DMS153 treated with DMSO at 0.1 percent for 48 hours (cell line): ENCODE measurements at regions not wholly inside any gene's neighbourhood (a gene's known extent, or its start where the extent isn't known, plus 50 kb on each side); places are given as distances from the start of the nearest gene placed in this dataset.
"Not testable (repeated sequence)": the region's sequence is repeated elsewhere in the genome, so short reads cannot be mapped to it uniquely, and the experiment has no call there.

Source experiments
- DNase-seq: peaks from one replicate; lab custom pipeline; 2025; ENCODE audit not compliant: unreplicated experiment; lab: John Stamatoyannopoulos, UW

- no peak for DNase-seq
Measured at GRCh38 chrX:42017971-42018370, 94.6 kb upstream of the CASK start.

GRCh38 chrX:42000836-42001235, 77.5 kb upstream of the CASK start:
- no peak for DNase-seq

GRCh38 chrX:41984628-41985027, 61.3 kb upstream of the CASK start:
- DNase-seq: no peak

- DNase-seq: no peak
Measured at GRCh38 chrX:41982953-41983352, 59.6 kb upstream of the CASK start.

- DNase-seq: no peak
Measured at GRCh38 chrX:41981481-41982013, 58.2 kb upstream of the CASK start.

- not testable (repeated sequence) for DNase-seq
Measured at GRCh38 chrX:41974677-41975076, 51.3 kb upstream of the CASK start.

- DNase-seq: no peak
Measured at GRCh38 chrX:41973208-41973607, 49.9 kb upstream of the CASK start.
